HG03457 (cell line): ENCODE measurements at regions not wholly inside any gene's neighbourhood (a gene's known extent, or its start where the extent isn't known, plus 50 kb on each side); places are given as distances from the start of the nearest gene placed in this dataset.

Experiments
- ATAC-seq: cut with Tn5 transposase; IDR thresholded peaks from one replicate; pipeline ENCODE4 v1.9.1; 2021; ENCODE audit warnings: moderate number of reproducible peaks; ENCODE audit not compliant: unreplicated experiment

- no peak for ATAC-seq
Measured at GRCh38 chr14:89013698-89014568, 189.5 kb downstream of the TTC8 start.

- ATAC-seq = no peak
Measured at GRCh38 chr14:89014569-89014850, 190.1 kb downstream of the TTC8 start.

GRCh38 chr14:89015016-89015415 lies 190.6 kb downstream of the TTC8 start:
- ATAC-seq = no peak

- no peak for ATAC-seq
Measured at GRCh38 chr14:89017417-89017816, 193.0 kb downstream of the TTC8 start.

GRCh38 chr14:89022274-89022673 lies 197.8 kb downstream of the TTC8 start:
- no peak for ATAC-seq

GRCh38 chr14:89024691-89025090 lies 200.2 kb downstream of the TTC8 start:
- no peak for ATAC-seq

GRCh38 chr14:89025561-89026236 lies 201.2 kb downstream of the TTC8 start:
- ATAC-seq = no peak

- peak; percentile 80 for ATAC-seq
Measured at GRCh38 chr14:89027097-89027740, 202.8 kb downstream of the TTC8 start.

- ATAC-seq = no peak
Measured at GRCh38 chr14:89028462-89029134, 204.1 kb downstream of the TTC8 start.

GRCh38 chr14:89029961-89030694 lies 205.7 kb downstream of the TTC8 start:
- ATAC-seq = no peak

- no peak for ATAC-seq
Measured at GRCh38 chr14:89030921-89031320, 206.5 kb downstream of the TTC8 start.

GRCh38 chr14:89032086-89032649 lies 207.7 kb downstream of the TTC8 start:
- ATAC-seq = no peak

- no peak for ATAC-seq
Measured at GRCh38 chr14:89033756-89034155, 209.3 kb downstream of the TTC8 start.

GRCh38 chr14:89036371-89036770 lies 211.9 kb downstream of the TTC8 start:
- no peak for ATAC-seq

- no peak for ATAC-seq
Measured at GRCh38 chr14:89037065-89037464, 212.6 kb downstream of the TTC8 start.

GRCh38 chr14:89040080-89040459 lies 215.6 kb downstream of the TTC8 start:
- no peak for ATAC-seq

- ATAC-seq = peak; percentile 80
Measured at GRCh38 chr14:89040460-89041256, 216.2 kb downstream of the TTC8 start.

GRCh38 chr14:89041257-89041582 lies 216.8 kb downstream of the TTC8 start:
- no peak for ATAC-seq

GRCh38 chr14:89042021-89042420 lies 217.6 kb downstream of the TTC8 start:
- ATAC-seq = no peak

GRCh38 chr14:89053303-89053702 lies 228.9 kb downstream of the TTC8 start:
- ATAC-seq = no peak
